Keratinocyte (primary cell): ENCODE measurements at regions not wholly inside any gene's neighbourhood (a gene's known extent, or its start where the extent isn't known, plus 50 kb on each side); places are given as distances from the start of the nearest gene placed in this dataset.

Experiments used
- CTCF ChIP-seq, 3 experiments: IDR thresholded peaks in 1 of 3; conservative IDR thresholded peaks in 1 of 3; optimal IDR thresholded peaks in 1 of 3; 2 replicates in 2 of 3; 3 replicates in 1 of 3; pipeline versions ENCODE3 to v1.5.1; 2011; ENCODE audit warnings: low read length in 3 of 3, mild to moderate bottlenecking in 3 of 3, moderate library complexity in 2 of 3, control low read depth in 1 of 3, inconsistent platforms in 1 of 3; ENCODE audit not compliant: insufficient read depth in 2 of 3; ENCODE audit errors: extremely low read depth in 1 of 3
- EZH2 ChIP-seq: IDR thresholded peaks from one replicate; pipeline ENCODE4 v1.6.1; 2012; ENCODE audit warnings: inconsistent platforms, mild to moderate bottlenecking, low read length, moderate library complexity

- TF ChIP-seq CTCF (optimal IDR thresholded peaks at IDR 0.05 in 1 of 3, IDR thresholded peaks at IDR 0.05 in 1 of 3, conservative IDR thresholded peaks at IDR 0.05 in 1 of 3; ENCODE audit: extremely low read depth in 1 of 3, insufficient read depth in 2 of 3, low read length in 3 of 3) (no peak), EZH2 (no peak)
Observed at GRCh38 chr4:27343411-27343810, 482.8 kb downstream of the STIM2 start.
